ENCODE measurements at regions not wholly inside any gene's neighbourhood (a gene's known extent, or its start where the extent isn't known, plus 50 kb on each side); places are given as distances from the start of the nearest gene placed in this dataset.

DNA sequence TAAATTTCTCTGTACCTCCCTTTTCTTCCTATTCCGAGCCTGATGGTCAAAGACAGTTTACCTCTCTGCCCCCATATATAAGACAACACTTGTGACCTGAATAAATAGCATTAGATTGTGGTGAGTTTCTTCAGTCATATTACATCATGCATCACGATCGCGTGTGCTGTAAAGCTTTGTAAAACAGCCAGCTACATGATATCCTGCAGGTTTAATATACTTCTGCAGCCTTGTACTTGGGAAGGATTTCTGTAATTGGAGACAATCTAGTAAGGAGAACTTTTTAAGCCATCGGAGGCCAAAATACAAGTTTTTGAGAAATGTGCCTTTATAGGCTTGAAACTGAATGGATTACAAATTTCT, 711.8 kb upstream of the WWC1 start:
- intact Hi-C loops (cut with DNase I; ENCODE audit: low total_unique reads): no loop called here
- H3K27ac ChIP-seq: no peak overlapping the region
- TF ChIP-seq, protein P1, sequence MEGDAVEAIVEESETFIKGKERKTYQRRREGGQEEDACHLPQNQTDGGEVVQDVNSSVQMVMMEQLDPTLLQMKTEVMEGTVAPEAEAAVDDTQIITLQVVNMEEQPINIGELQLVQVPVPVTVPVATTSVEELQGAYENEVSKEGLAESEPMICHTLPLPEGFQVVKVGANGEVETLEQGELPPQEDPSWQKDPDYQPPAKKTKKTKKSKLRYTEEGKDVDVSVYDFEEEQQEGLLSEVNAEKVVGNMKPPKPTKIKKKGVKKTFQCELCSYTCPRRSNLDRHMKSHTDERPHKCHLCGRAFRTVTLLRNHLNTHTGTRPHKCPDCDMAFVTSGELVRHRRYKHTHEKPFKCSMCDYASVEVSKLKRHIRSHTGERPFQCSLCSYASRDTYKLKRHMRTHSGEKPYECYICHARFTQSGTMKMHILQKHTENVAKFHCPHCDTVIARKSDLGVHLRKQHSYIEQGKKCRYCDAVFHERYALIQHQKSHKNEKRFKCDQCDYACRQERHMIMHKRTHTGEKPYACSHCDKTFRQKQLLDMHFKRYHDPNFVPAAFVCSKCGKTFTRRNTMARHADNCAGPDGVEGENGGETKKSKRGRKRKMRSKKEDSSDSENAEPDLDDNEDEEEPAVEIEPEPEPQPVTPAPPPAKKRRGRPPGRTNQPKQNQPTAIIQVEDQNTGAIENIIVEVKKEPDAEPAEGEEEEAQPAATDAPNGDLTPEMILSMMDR (IDR thresholded peaks at IDR 0.05): no peak
- H3K36me3 ChIP-seq: no peaks in the 10 kb centered on the region
- no peak overlapping the region for H3K4me3 ChIP-seq
- no peaks in the 10 kb centered on the region for H3K9me3 ChIP-seq
- DNase-seq: no peak
- peaks cover 0 to 31% of the 10 kb centered on the region in 2 donors for H3K27me3 ChIP-seq
- no peaks in the 10 kb centered on the region for H3K4me1 ChIP-seq

DNA sequence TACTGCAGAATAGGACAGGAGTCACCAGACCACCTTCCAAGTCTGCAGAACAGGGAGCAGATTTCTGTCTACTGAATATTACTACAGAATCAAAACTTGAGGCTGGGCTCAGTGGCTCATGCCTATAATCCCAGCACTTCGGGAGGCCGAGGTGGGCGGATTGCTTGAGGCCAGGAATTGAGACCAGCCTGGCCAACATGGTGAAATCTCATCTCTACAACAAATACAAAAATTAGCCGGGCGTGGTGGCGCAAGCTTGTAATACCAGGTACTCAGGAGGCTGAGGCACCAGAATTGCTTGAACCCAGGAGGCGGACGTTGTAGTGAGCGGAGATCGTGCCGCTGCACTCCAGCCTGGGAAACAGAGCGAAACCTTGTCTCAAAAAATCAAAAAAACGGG, 710.8 kb upstream of the WWC1 start:
- no peaks in the 10 kb centered on the region for H3K36me3 ChIP-seq

DNA sequence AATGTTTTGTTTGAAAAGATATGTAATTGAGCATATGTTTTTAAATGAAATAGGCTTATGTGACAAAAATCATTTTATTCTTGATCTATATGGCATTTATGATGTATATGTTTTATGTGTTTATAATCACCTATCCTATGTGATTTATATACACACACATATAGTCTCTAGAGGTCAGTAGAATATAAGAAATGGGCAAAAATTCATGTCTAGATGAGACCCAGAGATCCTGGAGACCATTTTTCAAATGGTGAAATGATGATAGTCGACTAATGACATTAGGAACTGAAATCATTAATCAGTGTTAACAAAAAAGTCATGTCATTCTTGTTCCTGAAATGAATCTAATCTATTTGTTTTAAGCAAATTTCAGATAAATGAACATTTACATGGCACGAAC, 709.2 kb upstream of the WWC1 start:
- H3K27me3 ChIP-seq: peaks cover 0 to 11% of the 10 kb centered on the region in 2 donors
- no peaks in the 10 kb centered on the region for H3K4me1 ChIP-seq
- intact Hi-C loops (cut with DNase I; ENCODE audit: low total_unique reads): no loop called here
- no peak overlapping the region for H3K4me3 ChIP-seq
- H3K27ac ChIP-seq: no peak overlapping the region
- TF ChIP-seq, protein P1 (IDR thresholded peaks at IDR 0.05): no peak
- no peaks in the 10 kb centered on the region for H3K9me3 ChIP-seq
- DNase-seq: no peak
- H3K36me3 ChIP-seq: no peaks in the 10 kb centered on the region

More for the DNA sequence above, 710.8 kb upstream of the WWC1 start:
- Histone ChIP-seq H3K4me1 (no peaks in the 10 kb centered on the region), H3K27me3 (peaks cover 0 to 23% of the 10 kb centered on the region in 2 donors), H3K27ac (no peak overlapping the region), H3K9me3 (no peaks in the 10 kb centered on the region), H3K4me3 (no peak overlapping the region)
- no peak for DNase-seq
- TF ChIP-seq, protein P1 (IDR thresholded peaks at IDR 0.05): no peak
- intact Hi-C loops (cut with DNase I; ENCODE audit: low total_unique reads): no loop called here

DNA sequence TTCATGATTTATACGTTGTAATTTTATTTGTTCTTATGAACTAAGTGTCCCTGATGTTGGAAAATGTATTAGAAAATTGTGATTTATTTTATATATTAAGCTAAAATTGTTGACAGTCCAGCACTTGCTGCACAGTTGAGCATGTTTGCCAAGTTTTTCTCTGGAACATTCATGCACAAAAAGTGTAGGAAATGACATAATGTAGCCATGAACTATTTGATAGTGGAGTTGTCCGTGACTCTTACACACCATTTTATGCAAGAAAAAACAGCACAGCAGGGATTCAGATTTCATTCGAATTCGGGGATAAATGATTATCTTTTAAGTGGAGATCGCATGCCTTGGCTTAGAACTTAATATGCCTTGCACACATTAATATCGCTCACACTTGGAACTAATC, 708.6 kb upstream of the WWC1 start:
- intact Hi-C loops (cut with DNase I; ENCODE audit: low total_unique reads): no loop called here
- no peaks in the 10 kb centered on the region for H3K4me1 ChIP-seq
- TF ChIP-seq, protein P1 (IDR thresholded peaks at IDR 0.05): no peak
- no peak for DNase-seq
- H3K9me3 ChIP-seq: no peaks in the 10 kb centered on the region
- no peaks in the 10 kb centered on the region for H3K36me3 ChIP-seq
- H3K27me3 ChIP-seq: peaks cover 0 to 6% of the 10 kb centered on the region in 2 donors
- no peak overlapping the region for H3K4me3 ChIP-seq
- no peak overlapping the region for H3K27ac ChIP-seq

DNA sequence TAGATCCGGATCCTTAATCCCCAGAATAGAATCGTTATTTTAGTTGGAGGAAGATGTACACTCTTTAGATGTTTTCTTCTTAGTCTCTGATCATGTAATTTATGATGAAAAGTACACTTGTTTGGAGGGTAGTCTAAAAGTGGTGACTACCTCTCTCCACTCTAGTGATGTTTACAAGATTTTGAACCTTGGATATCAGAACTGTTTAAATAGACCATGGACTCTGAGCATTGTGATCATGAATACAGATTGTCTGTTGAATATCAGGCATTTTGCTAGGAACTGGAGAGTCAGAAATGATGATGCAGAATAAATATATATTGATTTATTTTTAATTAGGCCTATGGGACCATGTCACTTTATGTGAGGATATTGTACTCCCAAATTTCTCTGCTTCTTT, 706.3 kb upstream of the WWC1 start:
- TF ChIP-seq, protein P1 (IDR thresholded peaks at IDR 0.05): no peak

DNA sequence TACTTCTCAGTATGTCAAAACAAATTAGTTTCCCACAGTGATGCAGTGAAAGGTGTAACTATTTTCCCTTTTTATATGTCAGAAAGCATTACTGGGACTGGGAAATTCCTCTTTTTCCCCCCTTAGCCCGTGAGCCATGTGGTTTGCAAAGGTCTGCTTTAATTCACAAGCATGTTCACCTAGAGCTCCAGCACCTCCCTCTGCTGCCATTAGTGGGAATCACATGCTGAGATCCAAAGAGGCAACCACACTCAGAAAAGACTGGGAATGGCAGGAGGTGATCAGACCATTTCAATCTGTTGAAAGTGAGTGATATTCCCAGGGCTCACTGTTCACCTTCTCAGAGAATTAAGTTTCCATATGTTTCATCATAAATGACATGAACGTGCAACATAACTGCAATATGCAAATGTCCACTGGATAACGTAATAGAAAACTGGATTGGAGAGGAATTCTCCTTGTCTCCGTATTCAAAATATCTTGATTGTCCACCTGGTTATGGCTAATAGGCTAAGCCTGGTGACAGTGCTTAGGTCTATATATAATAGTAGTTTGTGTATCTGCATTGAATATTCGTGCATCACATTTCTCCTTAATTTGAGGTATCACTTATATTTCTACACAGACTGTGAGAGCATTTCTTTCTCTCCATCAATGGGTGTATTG, 703.5 kb upstream of the WWC1 start:
- H3K27ac ChIP-seq: no peak overlapping the region
- H3K4me1 ChIP-seq: no peaks in the 10 kb centered on the region
- H3K9me3 ChIP-seq: no peaks in the 10 kb centered on the region
- H3K36me3 ChIP-seq: no peaks in the 10 kb centered on the region
- H3K27me3 ChIP-seq: no peaks in the 10 kb centered on the region
- DNase-seq: no peak
- no peak overlapping the region for H3K4me3 ChIP-seq
- TF ChIP-seq, protein P1 (IDR thresholded peaks at IDR 0.05): no peak
- intact Hi-C loops (cut with DNase I; ENCODE audit: low total_unique reads): no loop called here

More for the DNA sequence above, 706.3 kb upstream of the WWC1 start:
- intact Hi-C loops (cut with DNase I; ENCODE audit: low total_unique reads): no loop called here
- Histone ChIP-seq H3K9me3 (no peaks in the 10 kb centered on the region), H3K27me3 (no peaks in the 10 kb centered on the region), H3K27ac (no peak overlapping the region), H3K4me3 (no peak overlapping the region), H3K4me1 (no peaks in the 10 kb centered on the region), H3K36me3 (no peaks in the 10 kb centered on the region)
- no peak for DNase-seq

All from tibial artery (tissue), 4 donors.